ENCODE measurements at regions not wholly inside any gene's neighbourhood (a gene's known extent, or its start where the extent isn't known, plus 50 kb on each side); places are given as distances from the start of the nearest gene placed in this dataset.

GRCh38 chr13:61891401-61891800 lies 475.8 kb upstream of the PCDH20 start:
- TF ChIP-seq GATA2 (IDR thresholded peaks at IDR 0.05; ENCODE audit: low read depth, low read length): no peak
- no peak for TF ChIP-seq GATA3 (IDR thresholded peaks at IDR 0.05; ENCODE audit: low read depth, low read length)
